T-helper 1 cell treated with Interleukin-12 subunit alpha and Interleukin-12 subunit beta and Interleukin-4 antibody, amounts not matched to agents 30 μg/mL and 1 μg/mL, for 36 hours (primary cell): ENCODE measurements at regions not wholly inside any gene's neighbourhood (a gene's known extent, or its start where the extent isn't known, plus 50 kb on each side); places are given as distances from the start of the nearest gene placed in this dataset.

Source experiments
- H3K27ac Mint-ChIP-seq: one replicate; pipeline ENCODE4 v1.8.0; 2021; ENCODE audit warnings: mild to moderate bottlenecking, mixed read lengths
- H3K27me3 Mint-ChIP-seq: one replicate; pipeline ENCODE4 v1.8.0; 2021; ENCODE audit warnings: low read depth, mixed read lengths
- H3K36me3 Mint-ChIP-seq: one replicate; pipeline ENCODE4 v1.8.0; 2021; ENCODE audit warnings: low read depth, mixed read lengths
- H3K4me1 Mint-ChIP-seq: one replicate; pipeline ENCODE4 v1.8.0; 2021; ENCODE audit warnings: low read depth, mixed read lengths
- H3K4me3 Mint-ChIP-seq: one replicate; pipeline ENCODE4 v1.8.0; 2021; ENCODE audit warnings: mild to moderate bottlenecking, moderate library complexity, mixed read lengths
- H3K9me3 Mint-ChIP-seq: one replicate; pipeline ENCODE4 v1.8.0; 2021; ENCODE audit warnings: mixed read lengths

GRCh38 chr4:11182586-11183355 lies 245.9 kb downstream of the HS3ST1 start:
- Mint-ChIP-seq H3K27ac (no peak overlapping the region), H3K4me3 (no peak overlapping the region), H3K36me3 (no peaks in the 10 kb centered on the region), H3K27me3 (no peaks in the 10 kb centered on the region), H3K9me3 (no peaks in the 10 kb centered on the region), H3K4me1 (no peaks in the 10 kb centered on the region)

- Mint-ChIP-seq H3K4me1 (no peaks in the 10 kb centered on the region), H3K27me3 (no peaks in the 10 kb centered on the region), H3K9me3 (no peaks in the 10 kb centered on the region), H3K27ac (no peak overlapping the region), H3K4me3 (no peak overlapping the region), H3K36me3 (no peaks in the 10 kb centered on the region)
Measured at GRCh38 chr4:11182031-11182430, 246.7 kb downstream of the HS3ST1 start.

- Mint-ChIP-seq H3K36me3 (no peaks in the 10 kb centered on the region), H3K9me3 (no peaks in the 10 kb centered on the region), H3K4me1 (no peaks in the 10 kb centered on the region), H3K27me3 (no peaks in the 10 kb centered on the region), H3K27ac (no peak overlapping the region), H3K4me3 (no peak overlapping the region)
Measured at GRCh38 chr4:11179796-11180195, 248.9 kb downstream of the HS3ST1 start.

GRCh38 chr4:11178433-11178832 lies 250.3 kb downstream of the HS3ST1 start:
- Mint-ChIP-seq H3K27me3 (no peaks in the 10 kb centered on the region), H3K4me3 (no peak overlapping the region), H3K27ac (no peak overlapping the region), H3K4me1 (no peaks in the 10 kb centered on the region), H3K9me3 (no peaks in the 10 kb centered on the region), H3K36me3 (no peaks in the 10 kb centered on the region)

GRCh38 chr4:11175374-11175773 lies 253.3 kb downstream of the HS3ST1 start:
- Mint-ChIP-seq H3K27ac (no peak overlapping the region), H3K4me3 (no peak overlapping the region), H3K27me3 (no peaks in the 10 kb centered on the region), H3K4me1 (no peaks in the 10 kb centered on the region), H3K36me3 (no peaks in the 10 kb centered on the region), H3K9me3 (no peaks in the 10 kb centered on the region)

GRCh38 chr4:11166606-11167005 lies 262.1 kb downstream of the HS3ST1 start:
- Mint-ChIP-seq H3K36me3 (no peaks in the 10 kb centered on the region), H3K4me3 (no peak overlapping the region), H3K9me3 (no peaks in the 10 kb centered on the region), H3K27ac (no peak overlapping the region), H3K4me1 (no peaks in the 10 kb centered on the region), H3K27me3 (no peaks in the 10 kb centered on the region)

GRCh38 chr4:11166034-11166433 lies 262.7 kb downstream of the HS3ST1 start:
- H3K9me3 Mint-ChIP-seq: no peaks in the 10 kb centered on the region
- no peaks in the 10 kb centered on the region for H3K4me1 Mint-ChIP-seq
- H3K36me3 Mint-ChIP-seq: no peaks in the 10 kb centered on the region
- H3K27me3 Mint-ChIP-seq: no peaks in the 10 kb centered on the region
- H3K27ac Mint-ChIP-seq: no peak overlapping the region
- H3K4me3 Mint-ChIP-seq: no peak overlapping the region

GRCh38 chr4:11165052-11165451 lies 263.6 kb downstream of the HS3ST1 start:
- Mint-ChIP-seq H3K27me3 (no peaks in the 10 kb centered on the region), H3K4me1 (no peaks in the 10 kb centered on the region), H3K36me3 (no peaks in the 10 kb centered on the region), H3K27ac (no peak overlapping the region), H3K4me3 (no peak overlapping the region), H3K9me3 (no peaks in the 10 kb centered on the region)

GRCh38 chr4:11160288-11160687 lies 268.4 kb downstream of the HS3ST1 start:
- Mint-ChIP-seq H3K27ac (no peak overlapping the region), H3K9me3 (no peaks in the 10 kb centered on the region), H3K4me3 (no peak overlapping the region), H3K27me3 (peaks cover 9% of the 10 kb centered on the region), H3K4me1 (no peaks in the 10 kb centered on the region), H3K36me3 (no peaks in the 10 kb centered on the region)

- Mint-ChIP-seq H3K4me3 (no peak overlapping the region), H3K9me3 (no peaks in the 10 kb centered on the region), H3K27ac (no peak overlapping the region), H3K36me3 (no peaks in the 10 kb centered on the region), H3K27me3 (peaks cover 9% of the 10 kb centered on the region), H3K4me1 (no peaks in the 10 kb centered on the region)
Measured at GRCh38 chr4:11158971-11159370, 269.7 kb downstream of the HS3ST1 start.

- Mint-ChIP-seq H3K4me3 (no peak overlapping the region), H3K9me3 (peaks cover 4% of the 10 kb centered on the region), H3K4me1 (no peaks in the 10 kb centered on the region), H3K27me3 (peaks cover 9% of the 10 kb centered on the region), H3K36me3 (no peaks in the 10 kb centered on the region), H3K27ac (no peak overlapping the region)
Measured at GRCh38 chr4:11155208-11155867, 273.4 kb downstream of the HS3ST1 start.

DNA sequence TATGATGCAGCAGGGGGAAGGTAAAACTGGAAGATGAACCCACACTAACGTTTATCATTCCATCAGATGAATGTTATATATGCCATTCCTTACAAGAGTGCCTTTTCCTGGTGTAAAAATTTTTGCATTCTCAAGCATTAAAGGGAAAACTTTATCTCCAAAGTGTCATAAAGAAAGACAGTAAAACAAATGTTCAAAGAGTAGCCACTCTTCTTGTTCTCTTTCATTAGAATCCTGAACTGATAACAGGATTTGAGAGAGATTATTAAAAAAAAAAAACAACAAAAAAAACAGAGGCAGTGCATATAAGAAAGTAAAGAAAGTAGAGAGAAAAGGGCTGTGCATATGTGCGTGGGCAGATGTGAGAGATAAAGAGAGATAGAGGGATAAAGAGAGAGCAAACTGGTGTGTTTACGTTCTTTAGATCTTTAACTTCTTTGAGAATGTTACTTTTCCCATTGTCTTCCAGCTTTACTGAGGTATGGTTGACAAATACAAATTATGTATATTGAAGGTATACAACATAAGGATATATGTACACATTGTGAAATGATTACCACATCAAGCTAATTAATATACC lies 275.4 kb downstream of the HS3ST1 start:
- no peak overlapping the region for H3K27ac Mint-ChIP-seq
- H3K4me1 Mint-ChIP-seq: no peaks in the 10 kb centered on the region
- peaks cover 4% of the 10 kb centered on the region for H3K9me3 Mint-ChIP-seq
- H3K4me3 Mint-ChIP-seq: no peak overlapping the region
- peaks cover 9% of the 10 kb centered on the region for H3K27me3 Mint-ChIP-seq
- no peaks in the 10 kb centered on the region for H3K36me3 Mint-ChIP-seq

GRCh38 chr4:11152684-11153083 lies 276.0 kb downstream of the HS3ST1 start:
- H3K36me3 Mint-ChIP-seq: no peaks in the 10 kb centered on the region
- peaks cover 4% of the 10 kb centered on the region for H3K9me3 Mint-ChIP-seq
- H3K27ac Mint-ChIP-seq: no peak overlapping the region
- peaks cover 9% of the 10 kb centered on the region for H3K27me3 Mint-ChIP-seq
- H3K4me3 Mint-ChIP-seq: no peak overlapping the region
- H3K4me1 Mint-ChIP-seq: no peaks in the 10 kb centered on the region

- Mint-ChIP-seq H3K4me1 (no peaks in the 10 kb centered on the region), H3K9me3 (peaks cover 4% of the 10 kb centered on the region), H3K36me3 (no peaks in the 10 kb centered on the region), H3K4me3 (no peak overlapping the region), H3K27ac (no peak overlapping the region), H3K27me3 (peaks cover 9% of the 10 kb centered on the region)
Measured at GRCh38 chr4:11151500-11151899, 277.2 kb downstream of the HS3ST1 start.

GRCh38 chr4:11149612-11150259 lies 279.0 kb downstream of the HS3ST1 start:
- H3K27me3 Mint-ChIP-seq: no peaks in the 10 kb centered on the region
- H3K9me3 Mint-ChIP-seq: peaks cover 4% of the 10 kb centered on the region
- H3K27ac Mint-ChIP-seq: no peak overlapping the region
- no peaks in the 10 kb centered on the region for H3K4me1 Mint-ChIP-seq
- H3K36me3 Mint-ChIP-seq: no peaks in the 10 kb centered on the region
- H3K4me3 Mint-ChIP-seq: no peak overlapping the region
